BE2C (cell line): ENCODE measurements at regions not wholly inside any gene's neighbourhood (a gene's known extent, or its start where the extent isn't known, plus 50 kb on each side); places are given as distances from the start of the nearest gene placed in this dataset.
"Not testable (repeated sequence)": the region's sequence is repeated elsewhere in the genome, so short reads cannot be mapped to it uniquely, and the experiment has no call there.

ENCODE experiments used
- DNase-seq: peaks from one replicate; pipeline ENCODE4 v3.0.0-alpha.2; 2020
- H3K27me3 ChIP-seq: fragments of 250-450 bp; sonication (Bioruptor Pico); 2 replicates; pipeline ENCODE4 v1.5.1; 2020; ENCODE audit warnings: mild to moderate bottlenecking
- H3K36me3 ChIP-seq: fragments of 250-450 bp; sonication (Bioruptor Pico); 2 replicates; pipeline ENCODE4 v1.5.1; 2020; ENCODE audit warnings: mild to moderate bottlenecking
- H3K4me1 ChIP-seq: fragments of 250-450 bp; sonication (Bioruptor Pico); 2 replicates; pipeline ENCODE4 v1.5.1; 2020
- H3K4me3 ChIP-seq: 2 replicates; pipeline ENCODE4 v1.5.1; 2011; ENCODE audit warnings: low read depth, low read length
- H3K9me3 ChIP-seq: fragments of 250-450 bp; sonication (Bioruptor Pico); 2 replicates; pipeline ENCODE4 v1.5.1; 2020
- TF ChIP-seq, protein P1 (sequence below): IDR thresholded peaks from 2 replicates; pipeline ENCODE4 v1.5.1; 2012; ENCODE audit warnings: mild to moderate bottlenecking, low read depth, low read length

DNA sequence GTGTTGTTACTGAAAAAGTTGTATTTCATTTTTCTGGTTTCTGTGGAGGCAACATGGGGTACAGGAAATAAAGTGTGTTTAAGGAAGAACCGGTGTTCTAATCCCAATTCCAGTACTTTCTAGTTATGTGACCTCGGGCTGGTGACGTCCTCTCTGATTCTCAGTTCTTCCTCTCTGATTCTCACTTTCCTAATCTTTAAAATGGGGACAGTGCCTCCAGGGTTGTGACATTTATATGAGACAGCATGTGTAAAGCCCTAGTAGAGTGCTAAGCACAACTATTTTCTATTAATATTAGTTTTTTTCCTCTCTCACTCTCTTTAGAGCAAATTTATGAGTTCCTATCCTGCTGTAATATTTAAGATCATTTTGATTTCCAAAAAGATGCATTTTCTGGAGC lies 50.9 kb upstream of the PTPDC1 start:
- no peak for DNase-seq
- no peaks in the 10 kb centered on the region for H3K9me3 ChIP-seq
- TF ChIP-seq, protein P1, sequence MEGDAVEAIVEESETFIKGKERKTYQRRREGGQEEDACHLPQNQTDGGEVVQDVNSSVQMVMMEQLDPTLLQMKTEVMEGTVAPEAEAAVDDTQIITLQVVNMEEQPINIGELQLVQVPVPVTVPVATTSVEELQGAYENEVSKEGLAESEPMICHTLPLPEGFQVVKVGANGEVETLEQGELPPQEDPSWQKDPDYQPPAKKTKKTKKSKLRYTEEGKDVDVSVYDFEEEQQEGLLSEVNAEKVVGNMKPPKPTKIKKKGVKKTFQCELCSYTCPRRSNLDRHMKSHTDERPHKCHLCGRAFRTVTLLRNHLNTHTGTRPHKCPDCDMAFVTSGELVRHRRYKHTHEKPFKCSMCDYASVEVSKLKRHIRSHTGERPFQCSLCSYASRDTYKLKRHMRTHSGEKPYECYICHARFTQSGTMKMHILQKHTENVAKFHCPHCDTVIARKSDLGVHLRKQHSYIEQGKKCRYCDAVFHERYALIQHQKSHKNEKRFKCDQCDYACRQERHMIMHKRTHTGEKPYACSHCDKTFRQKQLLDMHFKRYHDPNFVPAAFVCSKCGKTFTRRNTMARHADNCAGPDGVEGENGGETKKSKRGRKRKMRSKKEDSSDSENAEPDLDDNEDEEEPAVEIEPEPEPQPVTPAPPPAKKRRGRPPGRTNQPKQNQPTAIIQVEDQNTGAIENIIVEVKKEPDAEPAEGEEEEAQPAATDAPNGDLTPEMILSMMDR: no peak

DNA sequence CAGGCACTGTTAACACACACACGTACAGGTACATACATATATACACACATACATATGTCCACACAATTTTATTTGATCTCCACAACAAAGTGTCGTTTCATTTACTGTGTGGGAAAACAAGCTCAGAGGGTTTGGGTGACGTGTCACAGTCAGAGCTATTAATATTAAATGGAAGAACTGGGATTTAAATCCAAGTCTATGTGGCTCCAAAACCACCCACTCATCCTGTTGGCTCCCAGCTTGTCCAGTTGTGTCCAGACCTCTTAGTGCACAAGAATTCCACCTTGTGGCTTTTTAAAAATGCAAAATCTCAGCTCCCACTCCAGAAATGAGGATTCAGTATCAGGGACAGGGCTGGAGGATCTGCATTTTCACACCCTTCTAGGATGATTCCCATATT lies 52.3 kb upstream of the PTPDC1 start:
- Histone ChIP-seq H3K4me3 (peak overlapping the region; percentile 93; the same call in 1 of the 2 replicates), H3K9me3 (no peaks in the 10 kb centered on the region), H3K4me1 (no peaks in the 10 kb centered on the region), H3K36me3 (no peaks in the 10 kb centered on the region), H3K27me3 (no peaks in the 10 kb centered on the region)
- TF ChIP-seq, protein P1: no peak
- DNase-seq: no peak

More for the DNA sequence above, 50.9 kb upstream of the PTPDC1 start:
- Histone ChIP-seq H3K4me1 (no peaks in the 10 kb centered on the region), H3K27me3 (no peaks in the 10 kb centered on the region), H3K36me3 (no peaks in the 10 kb centered on the region), H3K4me3 (no peak overlapping the region)

DNA sequence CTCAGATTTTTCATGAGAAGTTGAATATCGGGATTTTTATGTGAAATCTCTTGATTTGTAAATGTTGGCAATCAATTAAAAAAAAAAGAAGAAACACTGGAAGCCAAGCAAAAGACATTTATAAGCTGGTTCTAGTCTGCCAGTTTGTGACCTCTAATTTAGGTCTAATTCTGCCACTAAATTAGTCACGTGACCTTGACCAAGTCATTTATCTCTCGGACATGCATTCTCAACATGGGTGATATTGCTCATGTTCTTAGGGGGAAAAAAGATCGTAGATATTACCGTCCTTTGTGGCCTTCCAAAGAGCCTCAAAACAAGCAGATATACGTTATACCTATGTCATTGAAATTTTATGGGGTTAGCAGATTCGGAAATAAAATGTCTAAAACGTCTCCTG lies 52.9 kb upstream of the PTPDC1 start:
- TF ChIP-seq, protein P1: no peak
- no peak for DNase-seq
- H3K4me3 ChIP-seq: peak overlapping the region; percentile 93

DNA sequence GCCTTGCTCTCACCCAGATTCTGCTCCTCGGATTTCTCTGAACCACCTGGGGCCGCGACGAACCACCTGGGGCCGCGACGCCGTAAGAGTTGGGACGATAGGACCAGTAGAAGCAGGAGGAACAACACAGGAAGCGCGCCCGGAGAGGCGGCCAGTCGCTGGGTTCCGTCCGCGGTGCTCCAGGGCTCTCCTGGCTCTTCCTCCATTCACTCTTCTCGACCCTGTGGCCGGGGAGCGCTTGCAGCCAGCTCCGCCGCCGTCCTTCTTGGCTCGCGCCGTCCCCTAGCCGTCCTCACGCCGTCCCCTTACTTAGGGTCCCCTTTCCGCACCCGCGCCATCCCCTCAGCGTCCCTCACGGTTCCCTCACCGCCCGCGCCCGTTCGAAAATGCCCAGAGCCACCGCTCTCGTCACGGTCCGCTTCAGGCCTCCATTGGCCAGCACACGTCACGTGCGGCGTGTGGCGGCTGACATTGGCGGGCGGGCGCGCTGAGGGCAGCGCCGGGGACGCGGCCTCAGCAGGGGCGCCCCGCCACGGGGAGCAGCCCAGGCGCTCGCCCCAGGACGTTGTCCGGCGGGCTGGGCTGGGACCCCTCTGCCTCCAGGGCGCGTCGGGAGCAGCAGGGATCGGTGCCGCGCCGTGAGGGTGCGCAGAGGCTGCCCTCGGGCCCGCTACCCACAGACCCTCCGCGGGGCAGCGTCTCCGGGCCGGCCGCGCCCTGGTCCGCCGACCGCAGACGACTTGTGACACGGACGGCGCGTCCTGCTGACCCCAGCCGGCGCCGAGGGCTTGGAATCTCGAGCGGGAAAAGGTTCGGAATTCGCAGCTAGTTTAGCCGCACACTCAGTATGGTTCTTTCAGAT lies 53.7 kb upstream of the PTPDC1 start:
- no peaks in the 10 kb centered on the region for H3K9me3 ChIP-seq
- no peaks in the 10 kb centered on the region for H3K36me3 ChIP-seq
- TF ChIP-seq, protein P1: no peak
- H3K4me3 ChIP-seq: peak overlapping the region; percentile 93
- H3K4me1 ChIP-seq: no peaks in the 10 kb centered on the region
- DNase-seq: peak; percentile 91
- no peaks in the 10 kb centered on the region for H3K27me3 ChIP-seq

More for the DNA sequence above, 52.9 kb upstream of the PTPDC1 start:
- Histone ChIP-seq H3K4me1 (no peaks in the 10 kb centered on the region), H3K36me3 (no peaks in the 10 kb centered on the region), H3K27me3 (no peaks in the 10 kb centered on the region), H3K9me3 (no peaks in the 10 kb centered on the region)

DNA sequence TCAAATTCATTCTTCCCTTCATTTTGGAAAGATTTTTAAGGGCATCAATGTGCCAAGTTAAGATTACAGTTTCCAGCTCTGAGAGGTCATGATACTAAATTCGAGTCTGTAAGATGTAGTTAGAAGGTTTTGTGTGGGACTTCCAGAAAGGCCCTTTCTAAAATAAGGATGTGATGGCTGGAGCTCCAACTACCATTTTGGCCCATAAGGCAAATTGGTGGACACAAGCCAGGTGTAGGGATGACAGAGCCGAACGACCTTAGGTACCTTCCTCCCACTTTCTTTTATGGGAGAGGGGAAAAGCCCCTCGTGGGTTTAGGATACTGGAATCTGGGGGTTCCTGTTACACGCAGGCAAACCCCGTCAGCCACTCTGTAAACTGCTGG lies 54.3 kb upstream of the PTPDC1 start:
- TF ChIP-seq, protein P1: no peak
- Histone ChIP-seq H3K9me3 (no peaks in the 10 kb centered on the region), H3K4me1 (no peaks in the 10 kb centered on the region), H3K36me3 (no peaks in the 10 kb centered on the region), H3K27me3 (no peaks in the 10 kb centered on the region), H3K4me3 (peak overlapping the region; percentile 93)
- no peak for DNase-seq

DNA sequence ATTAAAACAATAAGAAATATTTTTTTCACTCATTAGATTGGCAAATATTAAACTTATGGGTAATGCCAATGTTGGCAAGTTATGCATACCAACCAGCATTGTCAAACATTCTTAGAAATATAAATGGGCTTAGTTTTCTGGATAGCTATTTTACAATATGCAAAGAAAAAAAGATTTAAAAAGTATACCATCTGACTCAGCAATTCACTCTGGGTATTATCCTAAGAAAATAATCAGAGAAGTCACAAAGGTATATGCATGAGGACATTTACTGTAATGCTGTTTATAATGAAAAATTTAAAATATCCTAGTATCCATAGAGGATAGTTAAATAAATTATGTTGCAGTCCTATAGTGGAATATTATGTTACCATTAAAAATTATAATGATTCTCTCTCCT lies 57.4 kb upstream of the PTPDC1 start:
- H3K4me1 ChIP-seq: no peaks in the 10 kb centered on the region
- no peak overlapping the region for H3K4me3 ChIP-seq
- no peak for DNase-seq
- no peaks in the 10 kb centered on the region for H3K9me3 ChIP-seq
- no peaks in the 10 kb centered on the region for H3K36me3 ChIP-seq
- H3K27me3 ChIP-seq: no peaks in the 10 kb centered on the region
- TF ChIP-seq, protein P1: no peak

DNA sequence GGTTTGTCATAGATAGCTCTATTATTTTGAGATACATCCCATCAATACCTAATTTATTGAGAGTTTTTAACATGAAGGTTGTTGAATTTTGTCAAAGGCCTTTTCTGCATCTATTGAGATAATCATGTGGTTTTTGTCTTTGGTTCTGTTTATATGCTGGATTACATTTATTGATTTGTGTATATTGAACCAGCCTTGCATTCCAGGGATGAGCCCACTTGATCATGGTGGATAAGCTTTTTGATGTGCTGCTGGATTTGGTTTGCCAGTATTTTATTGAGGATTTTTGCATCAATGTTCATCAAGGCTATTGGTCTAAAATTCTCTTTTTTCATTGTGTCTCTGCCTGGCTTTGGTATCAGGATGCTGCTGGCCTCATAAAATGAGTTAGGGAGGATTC lies 61.8 kb upstream of the PTPDC1 start:
- DNase-seq: not testable (repeated sequence)

DNA sequence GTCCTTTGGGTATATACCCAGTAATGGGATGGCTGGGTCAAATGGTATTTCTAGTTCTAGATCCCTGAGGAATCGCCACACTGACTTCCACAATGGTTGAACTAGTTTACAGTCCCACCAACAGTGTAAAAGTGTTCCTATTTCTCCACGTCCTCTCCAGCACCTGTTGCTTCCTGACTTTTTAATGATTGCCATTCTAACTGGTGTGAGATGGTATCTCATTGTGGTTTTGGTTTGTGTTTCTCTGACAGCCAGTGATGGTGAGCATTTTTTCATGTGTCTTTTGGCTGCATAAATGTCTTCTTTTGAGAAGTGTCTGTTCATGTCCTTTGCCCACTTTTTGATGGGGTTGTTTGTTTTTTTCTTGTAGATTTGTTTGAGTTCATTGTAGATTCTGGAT lies 63.4 kb upstream of the PTPDC1 start:
- DNase-seq, H3K9me3 ChIP-seq, H3K4me1 ChIP-seq, H3K4me3 ChIP-seq, H3K27me3 ChIP-seq, H3K36me3 ChIP-seq: not testable (repeated sequence)

More for the DNA sequence above, 61.8 kb upstream of the PTPDC1 start:
- H3K4me3 ChIP-seq, H3K9me3 ChIP-seq, H3K36me3 ChIP-seq, H3K27me3 ChIP-seq, H3K4me1 ChIP-seq: not testable (repeated sequence)
